NT2/D1 (cell line): ENCODE measurements at regions not wholly inside any gene's neighbourhood (a gene's known extent, or its start where the extent isn't known, plus 50 kb on each side); places are given as distances from the start of the nearest gene placed in this dataset.

Experiments used
- DNase-seq: peaks from one replicate; pipeline ENCODE4 v3.0.0-alpha.2; 2011; ENCODE audit warnings: low read depth, low spot score
- H3K27me3 ChIP-seq: 2 replicates; pipeline ENCODE4 v1.6.0; 2011; ENCODE audit warnings: mild to moderate bottlenecking; ENCODE audit not compliant: insufficient read length, insufficient read depth
- H3K36me3 ChIP-seq: 2 replicates; pipeline ENCODE4 v1.6.1; 2011; ENCODE audit warnings: mild to moderate bottlenecking, low read length, mixed read lengths; ENCODE audit not compliant: insufficient read depth, insufficient read length
- H3K4me1 ChIP-seq: 2 replicates; pipeline ENCODE4 v1.5.1; 2011; ENCODE audit not compliant: insufficient read depth, insufficient read length
- H3K4me3 ChIP-seq: 2 replicates; pipeline ENCODE4 v1.5.1; 2011; ENCODE audit warnings: low read depth; ENCODE audit not compliant: insufficient read length
- H3K9ac ChIP-seq: 2 replicates; pipeline ENCODE4 v1.6.0; 2011; ENCODE audit warnings: low read depth; ENCODE audit not compliant: insufficient read length
- H3K9me3 ChIP-seq: 2 replicates; pipeline ENCODE4 v1.5.1; 2011; ENCODE audit warnings: mild to moderate bottlenecking, low read length; ENCODE audit not compliant: insufficient read depth
- SUZ12 ChIP-seq: IDR thresholded peaks from 2 replicates; pipeline ENCODE4 v1.6.1; 2011; ENCODE audit not compliant: insufficient read length, insufficient read depth; ENCODE audit errors: extremely low read depth
- YY1 ChIP-seq: IDR thresholded peaks from 2 replicates; pipeline ENCODE4 v1.6.1; 2011; ENCODE audit not compliant: insufficient read length, insufficient read depth
- ZNF274 ChIP-seq: IDR thresholded peaks from 2 replicates; pipeline ENCODE4 v1.6.1; 2011; ENCODE audit warnings: mild to moderate bottlenecking, low read depth, low read length

DNA sequence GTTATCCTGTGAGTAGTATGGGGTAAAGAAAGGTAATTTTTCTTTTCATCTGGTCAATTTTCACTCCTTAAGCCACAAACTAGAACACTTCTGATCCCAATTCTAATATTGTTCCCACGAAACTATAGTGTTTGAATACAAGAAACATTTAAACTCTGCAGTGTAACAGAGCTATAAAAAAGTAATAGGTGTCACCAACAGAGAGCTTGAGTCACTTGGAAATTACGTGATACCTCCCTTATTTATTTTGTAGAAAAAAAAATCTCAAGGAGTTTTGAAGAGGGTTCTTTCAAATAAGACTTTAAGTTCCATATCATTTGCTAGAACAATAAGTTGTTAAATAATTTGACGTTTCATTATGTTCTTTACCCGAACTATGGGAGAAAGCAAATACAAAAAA, 959.4 kb downstream of the JRKL start:
- no peak for DNase-seq
- Histone ChIP-seq H3K4me1 (no peaks in the 10 kb centered on the region), H3K36me3 (no peaks in the 10 kb centered on the region), H3K9ac (no peak overlapping the region), H3K27me3 (no peaks in the 10 kb centered on the region), H3K9me3 (no peaks in the 10 kb centered on the region), H3K4me3 (no peak overlapping the region)
- TF ChIP-seq ZNF274 (no peak), YY1 (no peak)

DNA sequence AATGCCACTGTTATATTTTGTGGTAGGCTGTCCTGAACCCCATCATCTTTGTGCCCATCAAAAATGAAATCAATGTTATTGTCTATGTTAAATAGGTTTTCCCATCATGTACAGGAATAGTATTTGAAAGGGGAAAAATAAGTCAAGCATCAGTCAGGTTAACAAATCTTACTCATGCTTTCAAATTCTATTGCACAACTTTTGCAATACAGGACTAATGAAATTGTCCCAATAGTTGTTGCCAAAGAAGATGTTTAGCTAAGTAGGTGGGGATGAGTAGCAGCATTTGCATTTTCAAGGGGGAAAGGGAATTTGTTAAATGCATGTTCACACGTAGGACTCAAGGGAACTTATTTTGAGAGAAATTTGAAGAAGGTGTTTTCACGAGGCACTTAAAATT, 962.1 kb downstream of the JRKL start:
- Histone ChIP-seq H3K4me3 (no peak overlapping the region), H3K9me3 (no peaks in the 10 kb centered on the region), H3K36me3 (no peaks in the 10 kb centered on the region), H3K9ac (no peak overlapping the region), H3K27me3 (no peaks in the 10 kb centered on the region), H3K4me1 (no peaks in the 10 kb centered on the region)
- TF ChIP-seq ZNF274 (no peak), YY1 (no peak), SUZ12 (no peak)
- no peak for DNase-seq

DNA sequence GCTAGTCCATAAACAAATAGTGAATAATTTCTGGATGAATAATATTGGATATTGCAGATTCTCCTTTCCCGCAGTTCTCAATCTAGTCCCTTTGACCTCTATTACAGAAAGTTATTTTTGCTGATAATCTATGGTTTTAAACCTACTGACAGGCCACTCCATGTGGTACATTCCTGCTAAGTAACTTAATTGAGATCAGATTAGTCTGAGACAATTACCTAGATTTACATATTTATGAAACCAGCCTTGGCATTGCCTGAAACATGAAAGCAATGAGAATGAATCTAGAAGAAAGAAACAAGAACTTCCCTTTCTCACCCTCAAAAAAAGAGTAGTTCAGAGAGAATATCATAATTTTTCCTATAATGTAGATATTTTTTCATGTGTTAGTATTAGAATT, 964.2 kb downstream of the JRKL start:
- no peak for DNase-seq
- Histone ChIP-seq H3K27me3 (no peaks in the 10 kb centered on the region), H3K9ac (no peak overlapping the region), H3K4me1 (no peaks in the 10 kb centered on the region), H3K4me3 (no peak overlapping the region), H3K36me3 (no peaks in the 10 kb centered on the region), H3K9me3 (no peaks in the 10 kb centered on the region)
- no peak for TF ChIP-seq SUZ12
- no peak for TF ChIP-seq ZNF274
- no peak for TF ChIP-seq YY1

DNA sequence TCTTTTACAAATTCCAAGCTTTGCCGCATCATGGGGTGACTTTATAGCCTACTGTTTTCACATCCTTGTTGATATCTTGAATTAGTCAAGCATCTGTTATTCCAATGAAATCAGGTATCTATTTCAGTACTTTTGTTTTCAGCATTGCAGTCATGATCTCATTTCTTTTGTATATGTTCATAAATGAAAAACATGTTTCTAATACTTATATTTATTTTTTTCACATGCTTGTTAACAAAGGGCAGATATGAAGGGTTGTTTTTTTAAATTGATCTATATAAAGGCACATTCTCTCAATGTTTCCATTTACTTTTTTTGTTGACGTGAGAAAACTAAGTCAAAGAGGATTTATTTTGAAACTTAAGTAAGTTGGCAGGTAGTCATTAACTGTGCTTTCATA, 964.8 kb downstream of the JRKL start:
- no peak for DNase-seq
- TF ChIP-seq SUZ12 (no peak), ZNF274 (no peak), YY1 (no peak)
- Histone ChIP-seq H3K4me1 (no peaks in the 10 kb centered on the region), H3K9ac (no peak overlapping the region), H3K27me3 (no peaks in the 10 kb centered on the region), H3K9me3 (no peaks in the 10 kb centered on the region), H3K36me3 (no peaks in the 10 kb centered on the region), H3K4me3 (no peak overlapping the region)

DNA sequence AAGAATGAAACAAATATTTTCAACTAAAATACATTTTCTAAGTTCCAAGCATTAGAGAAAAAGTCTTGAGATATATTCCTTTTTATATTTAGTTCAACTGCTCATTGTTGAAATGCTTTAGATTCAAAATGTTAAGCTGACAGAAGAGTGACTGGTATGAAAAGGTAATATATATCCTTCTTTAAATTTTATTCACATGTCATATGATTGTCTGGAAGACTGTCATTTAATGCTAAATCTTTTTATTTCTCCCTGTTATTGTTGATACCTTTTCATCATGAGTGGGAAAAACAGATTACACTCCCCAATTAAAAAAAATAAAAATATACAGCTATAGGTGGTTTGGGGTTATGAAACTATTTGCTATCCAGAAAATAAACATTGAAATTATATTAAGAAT, 965.4 kb downstream of the JRKL start:
- H3K4me3 ChIP-seq: no peak overlapping the region
- TF ChIP-seq ZNF274 (no peak), SUZ12 (no peak), YY1 (no peak)
- H3K9me3 ChIP-seq: no peaks in the 10 kb centered on the region
- no peak overlapping the region for H3K9ac ChIP-seq
- H3K4me1 ChIP-seq: no peaks in the 10 kb centered on the region
- no peak for DNase-seq
- H3K27me3 ChIP-seq: no peaks in the 10 kb centered on the region
- H3K36me3 ChIP-seq: no peaks in the 10 kb centered on the region

DNA sequence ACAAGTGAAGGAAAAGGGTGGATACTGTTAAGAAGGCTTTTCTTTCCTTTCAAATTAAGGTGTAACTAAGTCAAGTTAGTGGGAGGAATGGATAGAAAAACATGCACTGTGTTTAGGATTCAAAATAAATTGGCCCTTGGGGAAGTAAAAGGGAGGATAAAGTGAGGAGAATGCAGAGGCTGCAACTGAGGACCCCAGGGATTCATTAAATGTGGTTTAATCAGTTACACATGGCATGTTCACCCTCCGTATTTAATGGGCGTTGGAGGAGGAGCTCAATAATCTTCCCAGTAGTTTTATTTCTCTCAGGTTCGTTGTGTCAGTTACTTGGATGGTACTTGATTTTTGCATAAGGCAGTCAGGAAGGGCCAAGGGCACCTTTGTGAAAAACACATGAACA, 966.3 kb downstream of the JRKL start:
- DNase-seq: no peak
- Histone ChIP-seq H3K9ac (no peak overlapping the region), H3K36me3 (no peaks in the 10 kb centered on the region), H3K27me3 (no peaks in the 10 kb centered on the region), H3K4me1 (no peaks in the 10 kb centered on the region), H3K9me3 (no peaks in the 10 kb centered on the region), H3K4me3 (no peak overlapping the region)
- TF ChIP-seq YY1 (no peak), ZNF274 (no peak), SUZ12 (no peak)

DNA sequence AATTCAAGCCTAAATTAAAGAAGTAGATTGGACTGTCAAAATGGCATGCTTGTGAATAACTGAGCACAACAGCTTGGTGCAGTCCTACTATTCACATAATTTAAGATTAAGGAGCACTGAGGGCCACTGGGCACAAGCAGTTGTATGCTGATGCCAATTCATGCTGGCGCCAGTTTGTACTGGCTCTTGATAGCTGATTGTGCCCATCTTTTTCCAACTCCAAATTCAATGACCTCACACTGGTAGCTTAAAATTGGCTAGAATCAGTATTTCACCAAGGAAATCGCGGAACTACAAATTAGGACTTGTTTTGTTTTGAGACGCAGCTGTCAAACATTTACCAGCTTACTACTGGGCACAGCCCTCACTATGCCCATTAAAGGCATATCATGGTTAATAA, 969.2 kb downstream of the JRKL start:
- H3K4me3 ChIP-seq: no peak overlapping the region
- H3K36me3 ChIP-seq: no peaks in the 10 kb centered on the region
- no peaks in the 10 kb centered on the region for H3K9me3 ChIP-seq
- no peak for DNase-seq
- no peaks in the 10 kb centered on the region for H3K27me3 ChIP-seq
- no peak overlapping the region for H3K9ac ChIP-seq
- H3K4me1 ChIP-seq: no peaks in the 10 kb centered on the region
- TF ChIP-seq ZNF274: no peak

DNA sequence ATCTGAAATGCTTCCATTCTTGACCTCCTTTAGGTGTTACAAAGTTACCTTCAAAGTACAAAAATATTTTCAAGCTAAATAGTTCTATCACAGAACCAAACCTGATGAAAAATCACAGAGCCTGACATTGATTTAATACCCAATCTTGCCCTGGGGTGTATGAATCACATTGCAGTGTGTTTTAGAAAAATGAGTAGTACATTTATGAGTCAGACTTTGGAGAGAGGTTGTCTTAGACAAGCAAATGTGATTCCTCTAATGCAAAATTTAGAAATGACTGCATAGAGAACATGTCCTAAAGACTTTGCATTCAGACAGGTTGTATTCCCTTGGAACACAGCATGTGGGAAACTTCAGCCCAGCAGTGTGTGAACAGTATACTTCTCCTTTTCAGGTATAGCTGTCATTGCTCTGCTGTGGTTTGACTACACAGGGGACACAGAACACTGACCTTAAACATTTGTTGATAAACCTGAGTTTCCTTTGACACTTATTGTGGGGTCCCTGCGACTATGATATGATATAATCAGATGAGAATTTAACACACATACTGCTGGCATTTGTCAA, 972.1 kb downstream of the JRKL start:
- no peaks in the 10 kb centered on the region for H3K4me1 ChIP-seq
- no peak overlapping the region for H3K4me3 ChIP-seq
- no peaks in the 10 kb centered on the region for H3K36me3 ChIP-seq
- no peak for DNase-seq
- H3K9ac ChIP-seq: no peak overlapping the region
- TF ChIP-seq YY1 (no peak), ZNF274 (no peak), SUZ12 (no peak)
- H3K27me3 ChIP-seq: no peaks in the 10 kb centered on the region
- H3K9me3 ChIP-seq: no peaks in the 10 kb centered on the region
